ENCODE measurements at regions not wholly inside any gene's neighbourhood (a gene's known extent, or its start where the extent isn't known, plus 50 kb on each side); places are given as distances from the start of the nearest gene placed in this dataset.

GRCh38 chr12:89800435-89800834 lies 91.8 kb upstream of the ATP2B1 start:
- Mint-ChIP-seq H3K4me3 (no peak overlapping the region), H3K4me1 (no peaks in the 10 kb centered on the region), H3K9me3 (no peaks in the 10 kb centered on the region), H3K27ac (no peak overlapping the region), H3K27me3 (ENCODE audit: low read depth) (no peaks in the 10 kb centered on the region), H3K36me3 (ENCODE audit: insufficient read depth in 1 of 3, low read depth in 3 of 3) (no peaks in the 10 kb centered on the region)
- no peak overlapping the region for H3K27ac ChIP-seq (ENCODE audit: insufficient read length, low read depth, low read length)
- H3K4me1 ChIP-seq (ENCODE audit: insufficient read depth, low read length), result no peaks in the 10 kb centered on the region
- no peak overlapping the region for H3K23ac ChIP-seq (ENCODE audit: insufficient read length, low read depth, low read length)
- H3K27me3 ChIP-seq (ENCODE audit: insufficient read depth, low read length), result no peaks in the 10 kb centered on the region
- H3K14ac ChIP-seq (ENCODE audit: insufficient read depth, low read length), result no peak overlapping the region
- no peak for TF ChIP-seq CTCF (conservative IDR thresholded peaks at IDR 0.05)
- DNase-seq, result no peak
- no peak overlapping the region for H2BK5ac ChIP-seq (ENCODE audit: insufficient read length, low read length)
- no peak overlapping the region for H3K9ac ChIP-seq (ENCODE audit: extremely low read depth, insufficient read length, low read length)
- no peaks in the 10 kb centered on the region for H3K9me3 ChIP-seq (ENCODE audit: control insufficient read depth, low read depth, low read length)
- no peak overlapping the region for H3K4ac ChIP-seq (ENCODE audit: low read depth, low read length)
- no peak overlapping the region for H2AK5ac ChIP-seq (ENCODE audit: insufficient read length, low read length)
- no peaks in the 10 kb centered on the region for H4K20me1 ChIP-seq (ENCODE audit: control insufficient read depth, insufficient read depth, insufficient read length)
- no peak overlapping the region for H3K56ac ChIP-seq (ENCODE audit: insufficient read length, low read depth, low read length)
- no peak overlapping the region for H4K91ac ChIP-seq (ENCODE audit: insufficient read length, low read depth, low read length)
- H3K79me1 ChIP-seq (ENCODE audit: insufficient read depth, low read depth, low read length, poor library complexity, severe bottlenecking), result no peaks in the 10 kb centered on the region
- H3K79me2 ChIP-seq (ENCODE audit: insufficient read depth, low read length), result no peaks in the 10 kb centered on the region
- no peak overlapping the region for H2BK15ac ChIP-seq (ENCODE audit: low read depth, low read length)
- no peak overlapping the region for H2BK20ac ChIP-seq (ENCODE audit: low read depth, low read length, poor library complexity, severe bottlenecking)
- no peak overlapping the region for H4K8ac ChIP-seq (replicated peaks; ENCODE audit: insufficient read length, low read depth, low read length)
- H2BK120ac ChIP-seq (ENCODE audit: low read depth, low read length, poor library complexity, severe bottlenecking), result no peak overlapping the region
- H3T11ph ChIP-seq (ENCODE audit: low read length), result no peak overlapping the region
- H3K18ac ChIP-seq (ENCODE audit: insufficient read length, low read depth, low read length), result no peak overlapping the region
- H3K23me2 ChIP-seq (ENCODE audit: insufficient read length, low read depth, low read length, poor library complexity, severe bottlenecking), result no peaks in the 10 kb centered on the region
- H4K5ac ChIP-seq (ENCODE audit: insufficient read length, low read depth, low read length), result no peak overlapping the region
- no peak overlapping the region for H3K4me2 ChIP-seq (ENCODE audit: insufficient read depth, insufficient read length, low read length)
- H2AFZ ChIP-seq (ENCODE audit: low read length), result no peak overlapping the region
- H2BK12ac ChIP-seq (ENCODE audit: insufficient read length, low read depth, low read length), result no peak overlapping the region

Data from H9 (cell line).